Neural cell (in vitro differentiated cells): ENCODE measurements at regions not wholly inside any gene's neighbourhood (a gene's known extent, or its start where the extent isn't known, plus 50 kb on each side); places are given as distances from the start of the nearest gene placed in this dataset.
"Not testable (repeated sequence)": the region's sequence is repeated elsewhere in the genome, so short reads cannot be mapped to it uniquely, and the experiment has no call there.

Experiments used
- H2AFZ ChIP-seq: fragments of 200-600, 300-800 bp; sonication (generic), shearing (Covaris generic); 2 replicates; pipeline ENCODE4 v1.6.0; 2014; ENCODE audit warnings: low read depth, mild to moderate bottlenecking, antibody characterized with exemption, low read length, moderate library complexity
- H3F3A ChIP-seq: fragments of 200-600 bp; shearing (Covaris generic); 2 replicates; pipeline ENCODE4 v1.6.1; 2016; ENCODE audit warnings: mild to moderate bottlenecking, moderate library complexity, mixed read lengths, antibody characterized with exemption, low read length; ENCODE audit not compliant: insufficient read depth, poor library complexity, severe bottlenecking
- H3K27ac ChIP-seq: fragments of 200-600, 300-800 bp; sonication (generic), shearing (Covaris generic); 2 replicates; pipeline ENCODE4 v1.5.1; 2014; ENCODE audit warnings: mild to moderate bottlenecking, low read length, moderate library complexity
- H3K27me3 ChIP-seq: fragments of 300-800, 200-600 bp; sonication (generic), shearing (Covaris generic); 2 replicates; pipeline ENCODE4 v1.6.0; 2014; ENCODE audit warnings: mild to moderate bottlenecking, low read depth, low read length, moderate library complexity; ENCODE audit not compliant: insufficient read depth
- H3K36me3 ChIP-seq: fragments of 300-800, 200-600 bp; sonication (generic), shearing (Covaris generic); 2 replicates; pipeline ENCODE4 v1.5.1; 2014; ENCODE audit warnings: mild to moderate bottlenecking, antibody characterized with exemption, low read length, moderate library complexity; ENCODE audit not compliant: insufficient read depth
- H3K4me2 ChIP-seq: fragments of 300-800, 200-600 bp; sonication (generic), shearing (Covaris generic); 2 replicates; pipeline ENCODE4 v1.6.0; 2014; ENCODE audit warnings: mild to moderate bottlenecking, low read length
- H3K4me3 ChIP-seq: fragments of 300-800, 200-600 bp; sonication (generic), shearing (Covaris generic); 2 replicates; pipeline ENCODE4 v1.5.1; 2014; ENCODE audit warnings: mild to moderate bottlenecking, low read length, moderate library complexity
- H3K79me2 ChIP-seq: fragments of 200-600 bp; shearing (Covaris generic); replicated peaks from 2 replicates; pipeline ENCODE4 v1.6.0; 2014; ENCODE audit warnings: mild to moderate bottlenecking, low read length, moderate library complexity; ENCODE audit not compliant: insufficient read depth
- H3K9ac ChIP-seq: fragments of 300-800, 200-600 bp; sonication (generic), shearing (Covaris generic); 2 replicates; pipeline ENCODE4 v1.6.1; 2016; ENCODE audit warnings: mild to moderate bottlenecking, low read length, mixed read lengths
- H3K9me2 ChIP-seq: fragments of 200-600 bp; shearing (Covaris generic); 2 replicates; pipeline ENCODE4 v1.6.1; 2016; ENCODE audit warnings: mild to moderate bottlenecking, low read length, mixed read lengths; ENCODE audit not compliant: insufficient read depth
- H3K9me3 ChIP-seq: fragments of 200-600, 300-800 bp; sonication (generic), shearing (Covaris generic); 2 replicates; pipeline ENCODE4 v1.6.1; 2016; ENCODE audit warnings: mild to moderate bottlenecking, mixed run types, low read length, moderate library complexity, mixed read lengths
- H4K20me1 ChIP-seq: fragments of 200-600 bp; shearing (Covaris generic); 2 replicates; pipeline ENCODE4 v1.6.1; 2016; ENCODE audit warnings: mild to moderate bottlenecking, mixed run types; ENCODE audit not compliant: insufficient read depth
- POLR2AphosphoS5 ChIP-seq: IDR thresholded peaks from 2 replicates; pipeline ENCODE4 v1.6.1; 2012

GRCh38 chr9:39463696-39464095, 108.2 kb downstream of the SPATA31A1 start:
- not testable (repeated sequence) for H3K9ac ChIP-seq, H3K27ac ChIP-seq, H2AFZ ChIP-seq

DNA sequence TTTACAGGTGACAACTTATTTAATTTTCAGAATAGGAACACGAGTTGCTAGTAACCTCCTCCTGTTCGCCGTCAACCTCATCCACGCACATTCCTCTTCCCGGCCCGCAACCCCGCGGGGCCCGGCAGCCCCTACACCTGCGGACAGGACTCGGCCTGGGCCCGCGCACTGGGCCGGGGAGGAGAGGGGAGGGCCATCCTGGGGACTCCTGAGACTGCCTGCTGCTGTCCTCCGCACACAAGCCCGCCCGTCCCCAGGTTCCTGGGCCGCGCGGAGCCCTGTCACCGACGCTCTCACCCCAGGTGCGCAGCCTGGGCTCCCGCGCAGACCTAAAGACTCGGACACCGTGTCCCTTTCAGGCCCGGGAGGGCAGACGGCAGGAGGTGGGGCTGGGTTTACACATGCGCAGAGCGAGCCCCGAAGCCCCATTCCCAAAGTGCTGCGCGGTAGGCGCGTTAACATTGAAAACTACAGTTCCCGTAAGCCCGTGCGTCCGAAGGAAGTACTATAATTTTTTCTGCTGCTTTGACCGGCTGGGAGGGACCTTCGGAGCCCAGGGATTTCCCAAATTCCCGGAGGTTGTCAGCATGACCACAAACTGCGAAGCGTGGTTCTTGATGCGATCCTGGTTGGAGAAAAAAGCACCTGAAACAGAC, 108.8 kb downstream of the SPATA31A1 start:
- H3K9me3 ChIP-seq, H2AFZ ChIP-seq, H3K4me2 ChIP-seq, H3F3A ChIP-seq, H3K36me3 ChIP-seq, H3K27ac ChIP-seq, H3K9me2 ChIP-seq, H3K79me2 ChIP-seq, H3K27me3 ChIP-seq, H4K20me1 ChIP-seq: not testable (repeated sequence)
- peak; percentile 38 for TF ChIP-seq POLR2AphosphoS5
- peak overlapping the region; percentile 61 for H3K4me3 ChIP-seq
- H3K9ac ChIP-seq, result peak overlapping the region; percentile 39

More at GRCh38 chr9:39463696-39464095, 108.2 kb downstream of the SPATA31A1 start:
- H3K36me3 ChIP-seq, H4K20me1 ChIP-seq, H3K79me2 ChIP-seq, H3K9me3 ChIP-seq, H3K27me3 ChIP-seq, H3K9me2 ChIP-seq, H3K4me2 ChIP-seq, H3F3A ChIP-seq: not testable (repeated sequence)
- peak overlapping the region; percentile 61 for H3K4me3 ChIP-seq

GRCh38 chr9:39474499-39474898, 119.0 kb downstream of the SPATA31A1 start:
- H3K36me3 ChIP-seq, H3F3A ChIP-seq, H3K27ac ChIP-seq, H4K20me1 ChIP-seq, H3K9me3 ChIP-seq, H3K4me2 ChIP-seq, H3K79me2 ChIP-seq, H2AFZ ChIP-seq, H3K9me2 ChIP-seq, H3K9ac ChIP-seq, H3K27me3 ChIP-seq, H3K4me3 ChIP-seq: not testable (repeated sequence)

GRCh38 chr9:39483073-39483472, 127.6 kb downstream of the SPATA31A1 start:
- not testable (repeated sequence) for H4K20me1 ChIP-seq, H3K9me2 ChIP-seq, H2AFZ ChIP-seq, H3K9me3 ChIP-seq, H3K4me2 ChIP-seq, H3K4me3 ChIP-seq, H3K9ac ChIP-seq, H3F3A ChIP-seq, H3K27me3 ChIP-seq, H3K79me2 ChIP-seq, H3K27ac ChIP-seq, H3K36me3 ChIP-seq

- not testable (repeated sequence) for H3K9me3 ChIP-seq, H3K36me3 ChIP-seq, H4K20me1 ChIP-seq, H3K4me2 ChIP-seq, H2AFZ ChIP-seq, H3F3A ChIP-seq, H3K9me2 ChIP-seq, H3K9ac ChIP-seq, H3K27ac ChIP-seq, H3K4me3 ChIP-seq, H3K27me3 ChIP-seq, H3K79me2 ChIP-seq
These were observed 128.4 kb downstream of the SPATA31A1 start for GRCh38 chr9:39483880-39484279.

DNA sequence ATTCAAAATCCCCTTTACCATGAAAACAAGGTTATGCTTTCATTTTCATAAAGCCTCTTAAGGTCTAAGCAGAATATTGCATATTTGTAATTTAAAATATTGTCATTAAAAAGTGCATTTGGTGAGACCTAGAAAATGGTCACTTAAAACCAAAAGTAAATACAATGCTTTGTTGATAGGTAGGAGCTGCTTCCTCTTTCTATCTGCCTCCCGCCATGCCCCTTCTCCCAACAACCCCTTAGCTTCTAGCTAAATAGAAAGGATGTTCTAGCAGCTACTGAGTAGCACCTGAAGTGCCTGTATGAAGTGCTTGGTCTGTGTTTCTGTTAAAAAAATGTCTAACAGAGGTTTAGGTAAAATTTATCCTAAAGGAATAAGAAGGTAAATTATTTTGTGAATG, 128.8 kb downstream of the SPATA31A1 start:
- H3K4me2 ChIP-seq, H2AFZ ChIP-seq, H3K4me3 ChIP-seq, H3K79me2 ChIP-seq, H3K9me3 ChIP-seq, H3K27me3 ChIP-seq, H3K9me2 ChIP-seq, H4K20me1 ChIP-seq, H3K36me3 ChIP-seq, H3K27ac ChIP-seq, H3F3A ChIP-seq, H3K9ac ChIP-seq: not testable (repeated sequence)

- not testable (repeated sequence) for H3K9ac ChIP-seq, H3K4me2 ChIP-seq, H3K27ac ChIP-seq, H3K79me2 ChIP-seq, H2AFZ ChIP-seq, H3K27me3 ChIP-seq, H3K9me3 ChIP-seq, H3K9me2 ChIP-seq, H3K4me3 ChIP-seq, H3K36me3 ChIP-seq, H4K20me1 ChIP-seq, H3F3A ChIP-seq
These were observed 132.0 kb downstream of the SPATA31A1 start for GRCh38 chr9:39487477-39487876.

GRCh38 chr9:39496248-39496647, 140.8 kb downstream of the SPATA31A1 start:
- not testable (repeated sequence) for H3K9me2 ChIP-seq, H3K36me3 ChIP-seq, H4K20me1 ChIP-seq, H3F3A ChIP-seq, H3K9me3 ChIP-seq, H2AFZ ChIP-seq, H3K4me3 ChIP-seq, H3K4me2 ChIP-seq, H3K27ac ChIP-seq, H3K9ac ChIP-seq, H3K79me2 ChIP-seq, H3K27me3 ChIP-seq
